RWPE2 (cell line): ENCODE measurements at regions not wholly inside any gene's neighbourhood (a gene's known extent, or its start where the extent isn't known, plus 50 kb on each side); places are given as distances from the start of the nearest gene placed in this dataset.
"Not testable (repeated sequence)": the region's sequence is repeated elsewhere in the genome, so short reads cannot be mapped to it uniquely, and the experiment has no call there.

Experiments
- ATAC-seq: fragments of 200-7000 bp; cut with Tn5 transposase; 3 replicates; pipeline ENCODE4 v1.9.1; 2021; ENCODE audit warnings: low read depth
- DNase-seq: peaks from one replicate; pipeline ENCODE4 v3.0.0-alpha.2; 2020; ENCODE audit warnings: low spot score
- H3K27ac ChIP-seq: fragments of 450-650 bp; 2 replicates; pipeline ENCODE4 v1.5.1; 2017; ENCODE audit warnings: mild to moderate bottlenecking; ENCODE audit not compliant: poor library complexity, severe bottlenecking
- H3K27me3 ChIP-seq: fragments of 250-450 bp; sonication (Bioruptor Pico); 2 replicates; pipeline ENCODE4 v1.5.1; 2021; ENCODE audit warnings: mild to moderate bottlenecking, moderate library complexity; ENCODE audit not compliant: insufficient read depth, poor library complexity, severe bottlenecking
- H3K36me3 ChIP-seq: fragments of 250-450 bp; sonication (Bioruptor Pico); 2 replicates; pipeline ENCODE4 v1.5.1; 2020; ENCODE audit warnings: low read depth, mild to moderate bottlenecking, moderate library complexity
- H3K4me1 ChIP-seq: fragments of 250-450 bp; sonication (Bioruptor Pico); 2 replicates; pipeline ENCODE4 v1.5.1; 2021; ENCODE audit warnings: mild to moderate bottlenecking, moderate library complexity; ENCODE audit not compliant: insufficient read depth, poor library complexity, severe bottlenecking
- H3K4me3 ChIP-seq: fragments of 250-450 bp; sonication (Bioruptor Pico); 2 replicates; pipeline ENCODE4 v1.5.1; 2021; ENCODE audit warnings: mild to moderate bottlenecking, moderate library complexity; ENCODE audit not compliant: severe bottlenecking
- H3K9me3 ChIP-seq: fragments of 250-450 bp; sonication (Bioruptor Pico); 2 replicates; pipeline ENCODE4 v1.5.1; 2021; ENCODE audit warnings: mild to moderate bottlenecking, moderate library complexity; ENCODE audit not compliant: severe bottlenecking
- CTCF ChIP-seq: fragments of 450-650 bp; IDR thresholded peaks from one replicate; pipeline ENCODE4 v1.5.1; 2017; ENCODE audit warnings: mild to moderate bottlenecking, moderate library complexity; ENCODE audit not compliant: poor library complexity, severe bottlenecking

GRCh38 chr7:91494450-91494849 lies 230.2 kb downstream of the FZD1 start:
- no peak overlapping the region for H3K27ac ChIP-seq
- no peak for ATAC-seq
- no peaks in the 10 kb centered on the region for H3K9me3 ChIP-seq
- no peaks in the 10 kb centered on the region for H3K27me3 ChIP-seq
- H3K36me3 ChIP-seq, result no peaks in the 10 kb centered on the region
- TF ChIP-seq CTCF, result no peak
- no peak overlapping the region for H3K4me3 ChIP-seq
- no peak for DNase-seq
- H3K4me1 ChIP-seq, result no peaks in the 10 kb centered on the region

GRCh38 chr7:91496251-91496820 lies 232.1 kb downstream of the FZD1 start:
- Histone ChIP-seq H3K36me3 (no peaks in the 10 kb centered on the region), H3K27ac (no peak overlapping the region), H3K4me3 (no peak overlapping the region), H3K27me3 (no peaks in the 10 kb centered on the region), H3K4me1 (no peaks in the 10 kb centered on the region), H3K9me3 (no peaks in the 10 kb centered on the region)
- no peak for DNase-seq
- ATAC-seq, result no peak
- no peak for TF ChIP-seq CTCF

GRCh38 chr7:91497277-91497676 lies 233.0 kb downstream of the FZD1 start:
- H3K4me3 ChIP-seq, H3K9me3 ChIP-seq, H3K27ac ChIP-seq, H3K36me3 ChIP-seq, DNase-seq, H3K27me3 ChIP-seq, ATAC-seq, H3K4me1 ChIP-seq: not testable (repeated sequence)

- no peaks in the 10 kb centered on the region for H3K9me3 ChIP-seq
- H3K4me1 ChIP-seq, result no peaks in the 10 kb centered on the region
- no peak overlapping the region for H3K4me3 ChIP-seq
- no peak for DNase-seq
- no peak for ATAC-seq
- no peak for TF ChIP-seq CTCF
- H3K27me3 ChIP-seq, result no peaks in the 10 kb centered on the region
- H3K36me3 ChIP-seq, result no peaks in the 10 kb centered on the region
- H3K27ac ChIP-seq, result no peak overlapping the region
Measured at GRCh38 chr7:91503934-91504555, 239.8 kb downstream of the FZD1 start.

- Histone ChIP-seq H3K36me3 (no peaks in the 10 kb centered on the region), H3K4me1 (no peaks in the 10 kb centered on the region), H3K9me3 (no peaks in the 10 kb centered on the region), H3K27me3 (no peaks in the 10 kb centered on the region), H3K27ac (no peak overlapping the region), H3K4me3 (no peak overlapping the region)
- DNase-seq (no peak), ATAC-seq (no peak)
- no peak for TF ChIP-seq CTCF
Measured at GRCh38 chr7:91504919-91505318, 240.7 kb downstream of the FZD1 start.

GRCh38 chr7:91506966-91507365 lies 242.7 kb downstream of the FZD1 start:
- not testable (repeated sequence) for ATAC-seq, H3K4me3 ChIP-seq, DNase-seq, H3K4me1 ChIP-seq, H3K36me3 ChIP-seq, H3K27me3 ChIP-seq, H3K27ac ChIP-seq, H3K9me3 ChIP-seq

GRCh38 chr7:91511861-91512260 lies 247.6 kb downstream of the FZD1 start:
- H3K4me1 ChIP-seq, H3K9me3 ChIP-seq, H3K36me3 ChIP-seq, H3K27me3 ChIP-seq, ATAC-seq, DNase-seq, H3K27ac ChIP-seq, H3K4me3 ChIP-seq: not testable (repeated sequence)
